GM18520 (cell line): ENCODE measurements at regions not wholly inside any gene's neighbourhood (a gene's known extent, or its start where the extent isn't known, plus 50 kb on each side); places are given as distances from the start of the nearest gene placed in this dataset.

Experiments
- ATAC-seq: cut with Tn5 transposase; IDR thresholded peaks from one replicate; pipeline ENCODE4 v1.9.1; 2021; ENCODE audit not compliant: unreplicated experiment

GRCh38 chr7:46886669-46887374 lies 695.1 kb downstream of the TNS3 start:
- no peak for ATAC-seq

DNA sequence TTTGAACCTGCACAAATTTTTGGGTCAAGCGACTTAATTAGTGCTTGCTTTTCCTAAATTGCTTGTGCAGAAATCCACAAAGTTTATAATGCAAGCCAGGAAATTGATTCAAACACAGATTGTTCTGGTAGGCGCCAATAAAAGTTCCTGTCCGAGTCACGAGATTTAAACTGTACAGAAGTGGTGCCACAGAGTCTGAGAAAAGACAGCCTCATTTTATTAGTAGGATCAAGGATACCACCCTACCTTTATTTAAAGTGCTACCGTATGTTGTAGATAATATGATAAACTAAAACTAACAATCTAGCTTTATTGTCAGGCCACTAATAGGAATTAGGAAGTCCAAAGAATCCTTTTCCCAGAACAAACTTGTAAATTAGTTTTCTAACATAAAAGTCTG lies 696.7 kb downstream of the TNS3 start:
- ATAC-seq = no peak

- ATAC-seq = no peak
These were observed 700.3 kb downstream of the TNS3 start for GRCh38 chr7:46881507-46882127.

DNA sequence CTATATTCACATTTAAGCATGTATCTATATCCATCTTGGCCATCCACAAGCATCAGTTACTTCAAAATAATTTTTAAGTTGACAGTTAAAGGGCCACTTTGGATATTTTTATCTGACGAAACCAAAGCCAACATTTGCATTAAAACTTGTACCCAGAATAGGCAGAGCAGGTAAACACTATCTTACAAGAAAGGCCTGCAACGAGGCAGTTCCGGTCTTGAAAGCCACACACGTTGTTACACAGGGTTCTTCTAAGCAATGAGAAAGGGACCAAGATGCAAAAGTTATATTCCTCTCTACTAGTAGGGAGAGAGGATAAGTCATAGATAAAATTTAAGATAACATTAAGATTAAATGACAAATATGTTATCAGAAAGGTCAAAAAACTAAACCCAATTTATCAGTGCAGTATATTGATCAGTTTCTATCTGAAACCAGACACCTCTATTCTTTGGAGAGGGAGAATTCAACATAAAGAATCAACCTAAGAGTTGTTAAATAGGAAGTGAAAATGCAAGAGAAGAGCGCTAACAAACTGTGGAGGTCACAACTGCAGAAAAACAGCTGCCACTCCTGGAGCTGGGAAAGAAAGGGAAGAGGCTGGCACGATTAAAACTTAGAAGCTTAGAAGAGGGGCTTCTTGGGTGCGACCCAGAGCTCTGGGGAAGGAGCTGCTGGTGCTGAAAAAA lies 701.3 kb downstream of the TNS3 start:
- no peak for ATAC-seq

DNA sequence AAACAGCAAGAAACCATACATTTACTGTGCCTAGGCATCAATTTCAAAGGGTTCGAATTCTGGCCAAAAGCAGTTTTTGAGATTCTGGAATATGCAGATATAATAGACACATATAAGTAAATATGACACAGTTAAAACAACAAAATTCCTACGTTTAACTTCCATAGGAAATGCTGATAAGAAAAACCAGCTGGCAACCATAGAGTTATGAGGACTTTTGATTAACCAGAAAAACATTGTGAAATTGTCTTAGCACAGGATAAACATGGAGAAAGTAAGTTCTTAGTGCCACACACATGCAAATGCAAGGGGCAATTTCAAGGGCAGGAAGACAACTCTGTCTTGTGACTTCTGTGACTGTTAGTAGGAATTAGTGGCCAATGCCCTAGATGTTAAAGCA lies 702.1 kb downstream of the TNS3 start:
- no peak for ATAC-seq

- ATAC-seq = no peak
These were observed 710.4 kb downstream of the TNS3 start for GRCh38 chr7:46871516-46871915.

DNA sequence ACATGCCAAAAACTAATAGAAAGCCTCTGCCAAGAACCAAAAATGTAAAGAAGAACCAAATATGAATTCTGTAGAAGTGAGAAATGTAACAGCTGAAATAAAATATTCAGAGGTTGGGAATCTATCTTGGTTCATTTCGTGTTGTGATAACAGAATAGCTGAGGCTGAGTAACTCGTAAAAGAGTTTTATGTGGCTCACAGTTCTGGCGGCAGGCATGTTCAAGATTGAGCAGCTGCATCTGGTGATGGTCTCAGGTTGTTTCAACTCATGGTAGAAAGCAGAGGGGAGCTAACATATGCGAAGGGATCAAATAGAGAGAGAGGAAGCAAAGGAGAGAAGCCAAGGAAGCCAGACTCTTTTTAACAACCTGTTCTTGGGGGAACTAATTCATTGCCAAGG lies 717.2 kb downstream of the TNS3 start:
- no peak for ATAC-seq

GRCh38 chr7:46859963-46860475 lies 721.9 kb downstream of the TNS3 start:
- ATAC-seq = no peak

- no peak for ATAC-seq
These were observed 726.1 kb downstream of the TNS3 start for GRCh38 chr7:46855851-46856250.

- no peak for ATAC-seq
These were observed 726.9 kb downstream of the TNS3 start for GRCh38 chr7:46854958-46855473.

GRCh38 chr7:46853451-46853850 lies 728.5 kb downstream of the TNS3 start:
- ATAC-seq = no peak

GRCh38 chr7:46852795-46853194 lies 729.1 kb downstream of the TNS3 start:
- ATAC-seq = no peak

DNA sequence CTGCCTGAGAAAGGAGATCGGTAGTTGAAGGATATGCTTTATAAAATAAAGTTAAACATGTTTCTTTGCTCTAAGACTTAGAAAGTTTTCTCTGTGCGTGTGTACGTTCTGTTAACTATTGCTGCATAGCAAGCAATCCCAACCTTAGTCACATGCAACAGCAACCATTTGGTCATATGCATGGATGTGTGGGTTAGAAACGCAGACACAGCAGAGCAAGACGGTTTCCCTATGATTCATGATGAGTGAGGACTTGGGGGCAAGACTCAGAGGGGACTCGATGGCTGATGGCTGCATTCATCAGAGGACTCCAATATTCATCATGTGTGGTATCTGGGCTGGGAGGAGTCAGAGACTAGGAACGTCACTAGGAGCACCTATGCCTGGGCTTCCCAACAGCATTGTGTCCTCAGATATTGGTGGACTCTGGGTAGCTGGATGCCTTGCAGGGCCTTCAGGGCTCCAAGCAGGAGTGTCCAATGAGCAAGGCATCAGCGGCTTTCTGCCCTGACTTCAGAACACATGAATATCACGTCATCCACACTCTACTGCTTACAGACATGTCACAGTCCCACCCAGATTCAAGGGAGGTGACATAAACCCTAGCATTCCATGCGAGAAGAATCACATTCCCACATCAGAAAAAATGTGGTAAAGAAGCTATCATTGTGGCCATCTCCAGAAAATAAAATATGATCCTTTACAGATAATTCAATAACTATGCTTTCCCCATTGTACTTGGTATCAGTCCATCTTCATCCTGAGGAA lies 731.2 kb downstream of the TNS3 start:
- no peak for ATAC-seq

- ATAC-seq = no peak
These were observed 733.0 kb downstream of the TNS3 start for GRCh38 chr7:46848944-46849343.

- no peak for ATAC-seq
These were observed 733.6 kb downstream of the TNS3 start for GRCh38 chr7:46848311-46848710.

- ATAC-seq = no peak
These were observed 734.8 kb downstream of the TNS3 start for GRCh38 chr7:46847126-46847525.

GRCh38 chr7:46844486-46844885 lies 737.4 kb downstream of the TNS3 start:
- no peak for ATAC-seq

DNA sequence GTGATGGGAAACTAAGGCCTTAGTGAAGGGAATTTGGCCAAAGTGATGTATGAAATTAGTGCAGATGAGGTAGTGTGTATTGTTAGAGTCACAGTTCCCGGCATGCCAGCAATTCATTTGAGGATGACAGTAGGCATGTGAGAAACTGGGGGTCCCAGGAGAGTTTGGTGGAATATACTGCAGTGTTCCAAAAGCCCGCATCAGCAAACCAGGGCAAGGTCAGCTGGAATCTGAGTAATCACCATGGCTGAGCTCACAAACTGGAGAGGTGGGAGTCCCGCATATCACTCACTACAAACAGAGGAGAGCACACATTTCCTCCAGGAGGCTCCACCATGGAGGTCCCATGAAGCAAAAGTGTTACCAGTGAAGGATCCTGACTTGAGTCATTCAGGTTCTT lies 740.7 kb downstream of the TNS3 start:
- ATAC-seq = no peak

DNA sequence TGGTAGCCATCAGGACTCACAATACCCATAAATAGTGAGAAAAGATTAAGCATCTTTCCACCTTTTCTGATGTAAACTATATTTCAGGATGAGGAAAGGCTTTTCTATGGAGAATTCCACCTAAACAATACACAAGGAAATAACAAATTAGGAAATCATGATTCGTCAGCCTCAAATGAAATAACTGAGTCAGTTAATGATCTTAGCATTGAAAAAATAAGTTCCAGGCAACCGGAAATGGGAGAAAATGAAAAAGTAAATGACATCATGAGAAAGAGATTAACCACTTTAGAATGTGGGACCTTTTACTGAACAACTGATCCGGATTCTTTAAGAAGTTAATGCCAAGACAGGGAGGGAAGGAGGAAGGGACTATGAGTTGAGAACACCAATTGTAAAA lies 742.3 kb downstream of the TNS3 start:
- no peak for ATAC-seq

DNA sequence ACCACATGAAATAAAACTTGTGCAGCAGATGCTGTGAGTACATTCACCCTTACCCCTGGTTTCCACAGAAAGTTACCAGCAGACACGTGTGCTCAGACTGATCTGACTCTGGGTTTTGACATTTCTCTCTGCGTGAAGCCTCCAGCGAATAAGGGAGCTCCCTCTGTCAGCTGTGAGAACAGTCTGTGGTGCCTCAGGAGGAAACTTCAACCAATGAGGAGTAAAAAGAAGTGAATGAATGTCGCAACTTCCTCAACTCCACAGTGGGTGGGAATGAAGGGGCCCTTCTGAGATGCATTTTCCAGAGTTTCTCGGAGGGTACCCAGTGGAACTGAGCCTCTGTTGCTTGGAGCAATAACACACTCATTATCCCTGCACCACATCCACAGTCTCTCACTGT lies 743.4 kb downstream of the TNS3 start:
- ATAC-seq = no peak

GRCh38 chr7:46835556-46835955 lies 746.4 kb downstream of the TNS3 start:
- ATAC-seq = no peak
